Uterus (tissue), 3 donors: ENCODE measurements at regions not wholly inside any gene's neighbourhood (a gene's known extent, or its start where the extent isn't known, plus 50 kb on each side); places are given as distances from the start of the nearest gene placed in this dataset.

Source experiments
- DNase-seq, 2 donors: peaks; one replicate each; pipeline ENCODE4 v3.0.0-alpha.2; 2019 to 2020
- H3K27ac ChIP-seq, 2 donors: fragments of 200-600 bp; sonication (generic); 1 replicate in 1 of 2; 2 replicates in 1 of 2; pipeline ENCODE4 v1.5.1; 2016 to 2018
- H3K27me3 ChIP-seq, 2 donors: fragments of 200-600 bp; sonication (generic); one replicate each; pipeline ENCODE4 v1.5.1; 2018 to 2019; ENCODE audit warnings: control low read depth in 1 of 2
- H3K36me3 ChIP-seq, 2 donors: fragments of 200-600 bp; sonication (generic); one replicate each; pipeline ENCODE4 v1.5.1; 2019; ENCODE audit warnings: control low read depth in 1 of 2
- H3K4me1 ChIP-seq, 2 donors: fragments of 200-600 bp; sonication (generic); one replicate each; pipeline ENCODE4 v1.5.1; 2018 to 2019; ENCODE audit warnings: control low read depth in 1 of 2
- H3K4me3 ChIP-seq, 2 donors: fragments of 200-600 bp; sonication (generic); 1 replicate in 1 of 2; 2 replicates in 1 of 2; pipeline ENCODE4 v1.5.1; 2018 to 2019; ENCODE audit warnings: mild to moderate bottlenecking in 1 of 2
- H3K9me3 ChIP-seq, 2 donors: fragments of 200-600 bp; sonication (generic); one replicate each; pipeline ENCODE4 v1.5.1; 2019; ENCODE audit warnings: control low read depth in 1 of 2
- POLR2A ChIP-seq, 2 donors: fragments of 450-650 bp; IDR thresholded peaks; one replicate each; pipeline ENCODE4 v1.6.1; 2016; ENCODE audit warnings: antibody characterized with exemption in 2 of 2, mild to moderate bottlenecking in 1 of 2, moderate library complexity in 1 of 2
- intact Hi-C: fragments of 100-400 bp; cut with DNase I; formaldehyde crosslinking; loops from one replicate; pipeline ENCODE4 v1.15.1; 2023; ENCODE audit warnings: low total_unique reads
- TF ChIP-seq, protein P1 (sequence below), 4 experiments: fragments of 200-600 bp in 2 of 4; fragments of 450-650 bp in 2 of 4; sonication (generic) in 2 of 4; IDR thresholded peaks; one replicate each; pipeline ENCODE4 v1.5.1; 2016 to 2019; ENCODE audit warnings: antibody characterized with exemption in 4 of 4, mild to moderate bottlenecking in 2 of 4, moderate library complexity in 1 of 4
- donor health status: DM: yes; HTN: yes; CAD: no.

DNA sequence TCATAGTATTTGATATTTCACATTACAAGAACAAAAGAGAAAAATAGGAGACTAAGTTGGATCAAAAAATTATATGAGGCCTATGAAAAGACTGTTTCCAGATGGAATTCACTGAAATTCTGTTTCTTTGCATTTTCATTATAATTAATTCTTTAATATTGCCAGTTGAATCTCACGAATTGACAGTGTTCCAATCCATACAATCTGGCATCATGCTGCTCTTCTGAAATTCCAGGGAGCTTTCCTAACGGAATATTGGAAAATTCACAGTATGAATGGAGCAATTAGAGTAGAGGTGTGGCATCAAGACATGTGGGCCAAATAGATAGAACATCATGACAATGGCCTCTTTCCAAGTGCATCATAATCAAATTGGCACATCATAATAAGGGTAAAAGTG is 1178.9 kb upstream of the WWC1 start:
- Histone ChIP-seq H3K36me3 (no peaks in the 10 kb centered on the region), H3K27me3 (no peaks in the 10 kb centered on the region), H3K27ac (no peak overlapping the region), H3K4me3 (no peak overlapping the region), H3K4me1 (no peaks in the 10 kb centered on the region), H3K9me3 (no peaks in the 10 kb centered on the region)
- intact Hi-C loops = no loop called here
- TF ChIP-seq POLR2A (IDR thresholded peaks at IDR 0.05) = no peak
- TF ChIP-seq, protein P1, sequence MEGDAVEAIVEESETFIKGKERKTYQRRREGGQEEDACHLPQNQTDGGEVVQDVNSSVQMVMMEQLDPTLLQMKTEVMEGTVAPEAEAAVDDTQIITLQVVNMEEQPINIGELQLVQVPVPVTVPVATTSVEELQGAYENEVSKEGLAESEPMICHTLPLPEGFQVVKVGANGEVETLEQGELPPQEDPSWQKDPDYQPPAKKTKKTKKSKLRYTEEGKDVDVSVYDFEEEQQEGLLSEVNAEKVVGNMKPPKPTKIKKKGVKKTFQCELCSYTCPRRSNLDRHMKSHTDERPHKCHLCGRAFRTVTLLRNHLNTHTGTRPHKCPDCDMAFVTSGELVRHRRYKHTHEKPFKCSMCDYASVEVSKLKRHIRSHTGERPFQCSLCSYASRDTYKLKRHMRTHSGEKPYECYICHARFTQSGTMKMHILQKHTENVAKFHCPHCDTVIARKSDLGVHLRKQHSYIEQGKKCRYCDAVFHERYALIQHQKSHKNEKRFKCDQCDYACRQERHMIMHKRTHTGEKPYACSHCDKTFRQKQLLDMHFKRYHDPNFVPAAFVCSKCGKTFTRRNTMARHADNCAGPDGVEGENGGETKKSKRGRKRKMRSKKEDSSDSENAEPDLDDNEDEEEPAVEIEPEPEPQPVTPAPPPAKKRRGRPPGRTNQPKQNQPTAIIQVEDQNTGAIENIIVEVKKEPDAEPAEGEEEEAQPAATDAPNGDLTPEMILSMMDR (IDR thresholded peaks at IDR 0.05) = no peak
- DNase-seq = no peak

DNA sequence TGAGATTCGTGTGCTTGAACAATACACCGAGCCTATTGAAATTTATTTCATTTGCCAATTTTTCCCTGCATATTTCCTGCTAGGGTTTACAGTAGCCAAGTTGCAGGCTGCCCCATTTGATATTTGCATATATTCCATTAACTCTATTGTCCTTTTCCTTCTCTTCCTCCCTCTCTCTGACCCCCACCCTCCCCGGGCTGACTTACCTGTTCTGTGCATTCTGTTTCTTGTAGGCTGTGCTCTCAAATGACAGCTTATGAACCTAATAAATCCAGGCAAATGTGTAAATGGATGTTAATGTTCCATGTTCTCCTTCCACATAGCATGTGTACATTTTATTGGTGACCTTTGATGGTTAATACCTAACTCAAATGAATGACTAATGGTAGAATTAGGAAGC is 1169.2 kb upstream of the WWC1 start:
- Histone ChIP-seq H3K4me1 (no peaks in the 10 kb centered on the region), H3K27me3 (no peaks in the 10 kb centered on the region), H3K9me3 (no peaks in the 10 kb centered on the region), H3K27ac (no peak overlapping the region), H3K4me3 (no peak overlapping the region), H3K36me3 (no peaks in the 10 kb centered on the region)
- TF ChIP-seq, protein P1 (IDR thresholded peaks at IDR 0.05) = no peak
- no peak for TF ChIP-seq POLR2A (IDR thresholded peaks at IDR 0.05)
- intact Hi-C loops = no loop called here
- DNase-seq = no peak

DNA sequence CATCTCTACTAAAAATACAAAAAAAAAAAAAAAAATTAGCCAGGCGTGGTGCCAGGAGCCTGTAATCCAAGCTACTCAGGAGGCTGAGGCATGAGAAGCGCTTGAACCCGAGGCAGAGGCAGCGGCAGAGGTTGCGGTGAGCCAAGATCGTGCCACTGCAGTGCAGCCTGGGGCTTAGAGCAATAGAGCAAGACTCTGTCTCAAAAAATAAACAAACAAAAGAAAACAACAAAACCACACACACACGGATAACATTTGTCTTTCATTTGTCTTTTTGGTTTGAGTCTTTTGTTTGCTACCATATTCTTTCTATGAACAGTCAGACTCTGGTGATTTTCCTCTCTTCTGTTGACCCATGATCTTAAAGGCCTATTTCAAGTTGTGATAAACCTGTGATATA is 1168.3 kb upstream of the WWC1 start:
- Histone ChIP-seq H3K4me1 (no peaks in the 10 kb centered on the region), H3K27me3 (no peaks in the 10 kb centered on the region), H3K27ac (no peak overlapping the region), H3K9me3 (no peaks in the 10 kb centered on the region), H3K4me3 (no peak overlapping the region), H3K36me3 (no peaks in the 10 kb centered on the region)
- TF ChIP-seq POLR2A (IDR thresholded peaks at IDR 0.05) = no peak
- TF ChIP-seq, protein P1 (IDR thresholded peaks at IDR 0.05) = no peak
- intact Hi-C loops = no loop called here
- DNase-seq = no peak

DNA sequence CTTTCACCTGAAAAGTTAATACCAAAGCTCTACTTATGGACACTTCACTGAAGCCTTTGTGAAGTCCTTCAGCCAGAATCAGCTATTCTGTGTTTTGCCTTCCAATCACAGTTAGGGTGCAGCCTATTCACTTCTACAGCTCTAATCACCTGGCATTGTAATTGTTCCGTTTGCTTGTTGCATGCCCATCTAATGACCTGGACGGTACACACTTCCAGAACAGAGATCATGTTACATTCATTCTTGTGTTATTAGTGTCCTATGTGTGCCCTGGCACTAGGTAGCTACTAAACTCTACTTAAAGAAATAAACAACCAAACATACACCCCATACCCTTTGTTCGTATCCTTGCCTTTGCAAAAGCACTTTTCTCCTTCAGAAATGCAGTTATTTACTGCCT is 1162.9 kb upstream of the WWC1 start:
- TF ChIP-seq, protein P1 (IDR thresholded peaks at IDR 0.05) = no peak
- no peak for TF ChIP-seq POLR2A (IDR thresholded peaks at IDR 0.05)
- Histone ChIP-seq H3K27ac (no peak overlapping the region), H3K27me3 (no peaks in the 10 kb centered on the region), H3K9me3 (no peaks in the 10 kb centered on the region), H3K4me3 (no peak overlapping the region), H3K4me1 (no peaks in the 10 kb centered on the region), H3K36me3 (no peaks in the 10 kb centered on the region)
- no peak for DNase-seq
- intact Hi-C loops = no loop called here

DNA sequence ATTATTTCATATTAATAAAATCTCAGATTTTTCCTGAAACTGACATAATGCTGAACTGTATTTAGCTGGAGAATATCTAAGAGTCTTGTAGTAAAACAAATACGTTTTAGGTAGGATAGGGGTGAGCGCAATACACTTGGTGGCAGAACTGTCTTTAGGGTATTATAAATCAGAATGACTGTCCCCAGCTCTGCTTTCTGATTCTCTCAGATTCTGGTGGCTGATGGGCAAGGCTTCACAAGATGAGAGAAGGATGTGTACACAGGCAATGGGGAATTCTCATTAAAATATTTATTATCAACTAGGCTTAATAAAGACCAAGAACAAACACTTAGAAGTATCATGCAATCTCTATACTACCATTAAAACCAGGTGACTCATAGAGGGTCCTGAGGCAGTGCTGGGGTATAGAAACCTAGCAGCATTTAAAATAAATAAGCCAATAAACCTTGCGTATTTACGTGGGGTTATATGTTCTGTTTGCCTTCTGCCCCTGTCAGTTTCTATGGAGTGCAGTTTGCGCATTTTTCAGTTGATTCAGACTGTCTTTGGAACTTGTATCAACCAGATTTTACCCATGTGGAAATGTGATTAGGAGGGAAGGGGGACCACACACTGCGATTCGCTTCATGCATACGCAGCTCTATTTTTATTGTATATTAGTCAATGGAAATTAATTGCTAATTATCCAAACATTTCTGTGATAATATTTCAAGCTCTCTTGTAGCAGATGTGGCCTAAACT is 1150.7 kb upstream of the WWC1 start:
- intact Hi-C loops = no loop called here
- no peak overlapping the region for H3K27ac ChIP-seq

More for the DNA sequence above, 1150.7 kb upstream of the WWC1 start:
- Histone ChIP-seq H3K4me1 (no peaks in the 10 kb centered on the region), H3K36me3 (no peaks in the 10 kb centered on the region), H3K27me3 (no peaks in the 10 kb centered on the region), H3K4me3 (no peak overlapping the region), H3K9me3 (no peaks in the 10 kb centered on the region)
- no peak for DNase-seq
- TF ChIP-seq, protein P1 (IDR thresholded peaks at IDR 0.05) = no peak
- TF ChIP-seq POLR2A (IDR thresholded peaks at IDR 0.05) = no peak
